Left colon (tissue), 2 donors: ENCODE measurements at regions not wholly inside any gene's neighbourhood (a gene's known extent, or its start where the extent isn't known, plus 50 kb on each side); places are given as distances from the start of the nearest gene placed in this dataset.

Experiments used
- ATAC-seq: fragments of 200-7000 bp; cut with Tn5 transposase; one replicate; pipeline ENCODE4 v1.9.1; 2020; ENCODE audit warnings: mild to moderate bottlenecking, moderate library complexity
- DNase-seq, 2 donors: peaks; one replicate each; pipeline ENCODE4 v3.0.0-alpha.2; 2020
- intact Hi-C, 2 donors: fragments of 100-400 bp; cut with DNase I in 1 of 2; cut with micrococcal nuclease in 1 of 2; formaldehyde crosslinking; loops; one replicate each; pipeline versions ENCODE4 v1.11.2 to v1.14.0; 2022; cut with DNase I, micrococcal nuclease
- donor health status: DM: no; HTN: no; CAD: no.
- donor health status: DM: yes; HTN: yes; CAD: no.

- ATAC-seq (no peak), DNase-seq (no peak)
- intact Hi-C loops, result no loop called here
These were observed 1160.8 kb upstream of the B3GALT2 start for GRCh38 chr1:194347200-194347599.

GRCh38 chr1:194342484-194343262 is 1156.3 kb upstream of the B3GALT2 start:
- DNase-seq, result no peak
- no peak for ATAC-seq
- intact Hi-C loops, result no loop called here

- intact Hi-C loops, result no loop called here
- ATAC-seq (no peak), DNase-seq (no peak)
These were observed 1155.2 kb upstream of the B3GALT2 start for GRCh38 chr1:194341587-194341986.

GRCh38 chr1:194339471-194339870 is 1153.1 kb upstream of the B3GALT2 start:
- ATAC-seq, result no peak
- intact Hi-C loops, result no loop called here
- DNase-seq, result no peak

- DNase-seq (no peak), ATAC-seq (no peak)
- intact Hi-C loops, result no loop called here
These were observed 1152.0 kb upstream of the B3GALT2 start for GRCh38 chr1:194338241-194338948.

- DNase-seq, result no peak
- intact Hi-C loops, result no loop called here
- no peak for ATAC-seq
These were observed 1146.8 kb upstream of the B3GALT2 start for GRCh38 chr1:194333240-194333639.

GRCh38 chr1:194331758-194332157 is 1145.3 kb upstream of the B3GALT2 start:
- no peak for DNase-seq
- no peak for ATAC-seq
- intact Hi-C loops, result no loop called here

- ATAC-seq (no peak), DNase-seq (no peak)
- intact Hi-C loops, result no loop called here
These were observed 1136.3 kb upstream of the B3GALT2 start for GRCh38 chr1:194322751-194323150.

- ATAC-seq, result no peak
- DNase-seq, result no peak
- intact Hi-C loops, result no loop called here
These were observed 1132.4 kb upstream of the B3GALT2 start for GRCh38 chr1:194318790-194319280.

- DNase-seq (no peak), ATAC-seq (no peak)
- intact Hi-C loops, result no loop called here
These were observed 1123.3 kb upstream of the B3GALT2 start for GRCh38 chr1:194309697-194310096.

- intact Hi-C loops, result no loop called here
- ATAC-seq (no peak), DNase-seq (no peak)
These were observed 1122.9 kb upstream of the B3GALT2 start for GRCh38 chr1:194309269-194309668.

GRCh38 chr1:194300776-194301175 is 1114.4 kb upstream of the B3GALT2 start:
- DNase-seq (no peak), ATAC-seq (no peak)
- intact Hi-C loops, result no loop called here

GRCh38 chr1:194300340-194300739 is 1113.9 kb upstream of the B3GALT2 start:
- no peak for DNase-seq
- ATAC-seq, result peak; percentile 62
- intact Hi-C loops, result no loop called here

GRCh38 chr1:194298007-194298598 is 1111.7 kb upstream of the B3GALT2 start:
- DNase-seq, result no peak
- intact Hi-C loops, result no loop called here
- ATAC-seq, result no peak

GRCh38 chr1:194297094-194297493 is 1110.7 kb upstream of the B3GALT2 start:
- ATAC-seq, result no peak
- intact Hi-C loops, result no loop called here
- no peak for DNase-seq

- DNase-seq (no peak), ATAC-seq (no peak)
- intact Hi-C loops, result no loop called here
These were observed 1109.8 kb upstream of the B3GALT2 start for GRCh38 chr1:194296201-194296600.

GRCh38 chr1:194295685-194296084 is 1109.3 kb upstream of the B3GALT2 start:
- intact Hi-C loops, result no loop called here
- ATAC-seq (peak; percentile 98), DNase-seq (no peak)

GRCh38 chr1:194293851-194294405 is 1107.5 kb upstream of the B3GALT2 start:
- intact Hi-C loops, result no loop called here
- ATAC-seq (no peak), DNase-seq (no peak)

- intact Hi-C loops, result no loop called here
- ATAC-seq, result no peak
- no peak for DNase-seq
These were observed 1106.6 kb upstream of the B3GALT2 start for GRCh38 chr1:194292966-194293365.
